Brain microvascular endothelial cell (primary cell): ENCODE measurements at regions not wholly inside any gene's neighbourhood (a gene's known extent, or its start where the extent isn't known, plus 50 kb on each side); places are given as distances from the start of the nearest gene placed in this dataset.

Experiments used
- DNase-seq: peaks from one replicate; pipeline ENCODE4 v3.0.0-alpha.2; 2020
- H3K27ac ChIP-seq: fragments of 250-450 bp; sonication (Bioruptor Pico); 2 replicates; pipeline ENCODE4 v1.5.1; 2020; ENCODE audit warnings: mild to moderate bottlenecking, moderate library complexity
- H3K27me3 ChIP-seq: fragments of 250-450 bp; sonication (Bioruptor Pico); replicated peaks from 2 replicates; pipeline ENCODE4 v1.5.1; 2020; ENCODE audit warnings: mild to moderate bottlenecking
- H3K36me3 ChIP-seq: fragments of 250-450 bp; sonication (Bioruptor Pico); replicated peaks from 2 replicates; pipeline ENCODE4 v1.5.1; 2020; ENCODE audit warnings: mild to moderate bottlenecking
- H3K4me3 ChIP-seq: 2 replicates; pipeline ENCODE4 v1.5.1; 2011; ENCODE audit warnings: low read depth, mild to moderate bottlenecking, control low read depth, low read length, moderate library complexity
- CTCF ChIP-seq: IDR thresholded peaks from 2 replicates; pipeline ENCODE4 v1.5.1; 2011; ENCODE audit warnings: low read depth, mild to moderate bottlenecking, moderate library complexity, low read length, control low read depth, inconsistent platforms; ENCODE audit errors: missing control alignments
- in situ Hi-C: cut with HindIII; loops from 2 replicates; pipeline ENCODE4 v1.10.0; 2017; ENCODE audit warnings: low sequenced_read_pairs, low pct_ligation_motif_present

DNA sequence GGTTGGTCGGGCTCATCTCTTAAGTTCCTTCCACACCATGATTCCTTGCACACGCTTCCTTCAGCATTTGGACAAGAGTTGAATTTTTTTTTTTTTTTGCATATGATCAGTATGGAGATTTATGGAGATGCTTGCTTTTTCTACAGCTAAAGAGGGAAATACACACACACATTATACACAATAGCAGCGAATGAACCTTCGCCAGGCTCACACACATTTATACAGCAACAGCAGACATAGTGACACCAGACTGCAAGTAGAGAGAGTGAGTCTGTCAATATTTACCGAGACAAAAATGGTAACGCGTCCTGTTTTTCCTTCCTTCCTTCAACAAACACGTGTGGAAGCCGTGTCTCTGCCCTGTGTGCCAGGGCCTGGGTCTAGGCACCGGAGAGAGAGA is 897.9 kb downstream of the BCL11B start:
- Histone ChIP-seq H3K27me3 (no peaks in the 10 kb centered on the region), H3K36me3 (no peaks in the 10 kb centered on the region), H3K27ac (no peak overlapping the region), H3K4me3 (no peak overlapping the region)
- in situ Hi-C loops = no loop called here
- no peak for DNase-seq
- no peak for TF ChIP-seq CTCF

DNA sequence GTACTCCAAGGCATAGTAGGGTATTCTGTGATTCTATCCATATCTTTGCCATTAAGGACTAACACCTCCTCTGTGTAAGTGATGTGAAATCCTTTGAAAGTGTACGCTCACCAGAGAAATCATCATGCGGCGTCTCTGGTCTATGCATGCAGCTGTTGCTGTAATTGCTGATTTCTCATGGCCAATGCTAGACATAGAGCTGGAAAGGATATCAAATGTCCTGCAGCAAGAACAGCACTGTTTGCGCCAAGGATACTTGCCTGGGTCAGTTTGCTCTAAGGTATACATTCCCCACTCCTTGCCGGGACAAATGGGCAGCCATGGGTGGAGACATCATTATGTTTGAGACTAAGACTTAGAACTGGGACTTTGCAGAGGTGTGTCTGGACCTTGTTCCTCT is 896.4 kb downstream of the BCL11B start:
- no peaks in the 10 kb centered on the region for H3K27me3 ChIP-seq
- no peak for TF ChIP-seq CTCF
- in situ Hi-C loops = no loop called here
- DNase-seq = no peak
- H3K27ac ChIP-seq = no peak overlapping the region
- no peaks in the 10 kb centered on the region for H3K36me3 ChIP-seq
- H3K4me3 ChIP-seq = no peak overlapping the region

- TF ChIP-seq CTCF = no peak
- DNase-seq = no peak
These were observed 892.2 kb downstream of the BCL11B start for GRCh38 chr14:98379830-98380229.

GRCh38 chr14:98382662-98383061 is 889.3 kb downstream of the BCL11B start:
- Histone ChIP-seq H3K36me3 (no peaks in the 10 kb centered on the region), H3K27me3 (no peaks in the 10 kb centered on the region), H3K4me3 (no peak overlapping the region), H3K27ac (no peak overlapping the region)
- no peak for DNase-seq
- no peak for TF ChIP-seq CTCF
- in situ Hi-C loops = no loop called here

More at GRCh38 chr14:98379830-98380229, 892.2 kb downstream of the BCL11B start:
- Histone ChIP-seq H3K27me3 (no peaks in the 10 kb centered on the region), H3K4me3 (no peak overlapping the region), H3K27ac (no peak overlapping the region), H3K36me3 (no peaks in the 10 kb centered on the region)
- in situ Hi-C loops = no loop called here

DNA sequence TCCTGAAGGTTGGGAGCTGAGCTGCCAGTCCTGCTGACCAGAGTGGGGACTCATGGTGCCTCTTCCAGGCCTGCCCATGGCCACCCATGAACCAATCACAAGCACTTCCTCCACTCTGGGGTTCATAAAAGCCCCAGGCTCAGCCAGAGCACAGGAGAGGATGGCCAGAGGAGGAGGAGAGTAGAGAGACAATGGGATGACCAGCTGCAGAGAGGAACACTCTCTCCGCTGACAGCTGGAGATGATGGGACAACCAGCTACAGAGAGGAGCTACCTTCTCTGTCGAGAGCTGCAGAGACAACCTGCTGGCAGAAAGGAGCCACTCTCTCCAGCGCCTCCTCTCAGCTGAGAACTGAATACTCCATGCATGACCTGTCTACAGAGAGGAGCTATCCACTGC is 886.1 kb downstream of the BCL11B start:
- Histone ChIP-seq H3K27ac (no peak overlapping the region), H3K4me3 (no peak overlapping the region), H3K27me3 (no peaks in the 10 kb centered on the region), H3K36me3 (no peaks in the 10 kb centered on the region)
- in situ Hi-C loops = no loop called here
- no peak for DNase-seq
- no peak for TF ChIP-seq CTCF

- H3K27ac ChIP-seq = no peak overlapping the region
- no peak overlapping the region for H3K4me3 ChIP-seq
- H3K27me3 ChIP-seq = no peaks in the 10 kb centered on the region
- no peak for TF ChIP-seq CTCF
- in situ Hi-C loops = no loop called here
- no peak for DNase-seq
- no peaks in the 10 kb centered on the region for H3K36me3 ChIP-seq
These were observed 880.9 kb downstream of the BCL11B start for GRCh38 chr14:98391061-98391460.
